ENCODE measurements at regions not wholly inside any gene's neighbourhood (a gene's known extent, or its start where the extent isn't known, plus 50 kb on each side); places are given as distances from the start of the nearest gene placed in this dataset.

GRCh38 chrX:10090319-10090718 lies 66.5 kb upstream of the CLCN4 start:
- peaks cover 3% of the 10 kb centered on the region for H3K36me3 ChIP-seq
- no peak for TF ChIP-seq POLR2A (IDR thresholded peaks at IDR 0.05)
- no peak for TF ChIP-seq EP300 (IDR thresholded peaks at IDR 0.05)
- no peak for TF ChIP-seq POLR2AphosphoS5 (IDR thresholded peaks at IDR 0.05)
- TF ChIP-seq CTCF (IDR thresholded peaks at IDR 0.05) = no peak
- H3K4me1 ChIP-seq = peaks cover 9% of the 10 kb centered on the region
- no peaks in the 10 kb centered on the region for H3K9me3 ChIP-seq
- H3K27ac ChIP-seq = no peak overlapping the region
- H3K4me3 ChIP-seq = no peak overlapping the region
- DNase-seq (ENCODE audit: low spot score in 2 of 2) = no peak
- 79% methylated on average over 11 of the region's 11 CpGs for WGBS
- H3K27me3 ChIP-seq = no peaks in the 10 kb centered on the region

GRCh38 chrX:10095246-10095645 lies 61.5 kb upstream of the CLCN4 start:
- TF ChIP-seq POLR2AphosphoS5 (IDR thresholded peaks at IDR 0.05) (no peak), POLR2A (IDR thresholded peaks at IDR 0.05) (no peak), CTCF (IDR thresholded peaks at IDR 0.05) (no peak), EP300 (IDR thresholded peaks at IDR 0.05) (no peak)
- H3K27ac ChIP-seq = no peak overlapping the region
- no peak for DNase-seq (ENCODE audit: low spot score in 2 of 2)
- H3K36me3 ChIP-seq = peaks cover 6% of the 10 kb centered on the region
- WGBS = 91% methylated on average over 9 of the region's 9 CpGs
- H3K4me1 ChIP-seq = peaks cover 4% of the 10 kb centered on the region
- H3K4me3 ChIP-seq = no peak overlapping the region
- no peaks in the 10 kb centered on the region for H3K27me3 ChIP-seq
- H3K9me3 ChIP-seq = no peaks in the 10 kb centered on the region

- Histone ChIP-seq H3K9me3 (no peaks in the 10 kb centered on the region), H3K27ac (no peak overlapping the region), H3K36me3 (peaks cover 12% of the 10 kb centered on the region), H3K4me1 (peaks cover 7% of the 10 kb centered on the region), H3K4me3 (no peak overlapping the region), H3K27me3 (no peaks in the 10 kb centered on the region)
- WGBS = 82% methylated on average over 5 of the region's 5 CpGs
- no peak for DNase-seq (ENCODE audit: low spot score in 2 of 2)
- TF ChIP-seq CTCF (IDR thresholded peaks at IDR 0.05) (no peak), POLR2AphosphoS5 (IDR thresholded peaks at IDR 0.05) (no peak), EP300 (IDR thresholded peaks at IDR 0.05) (no peak), POLR2A (IDR thresholded peaks at IDR 0.05) (no peak)
Measured at GRCh38 chrX:10095698-10096432, 60.9 kb upstream of the CLCN4 start.

- TF ChIP-seq POLR2AphosphoS5 (IDR thresholded peaks at IDR 0.05) (no peak), CTCF (IDR thresholded peaks at IDR 0.05) (no peak), POLR2A (IDR thresholded peaks at IDR 0.05) (no peak), EP300 (IDR thresholded peaks at IDR 0.05) (no peak)
- Histone ChIP-seq H3K4me1 (peaks cover 7% of the 10 kb centered on the region), H3K36me3 (peaks cover 10% of the 10 kb centered on the region), H3K9me3 (no peaks in the 10 kb centered on the region), H3K27ac (peak overlapping the region; percentile 48), H3K4me3 (peak overlapping the region; percentile 16), H3K27me3 (no peaks in the 10 kb centered on the region)
- DNase-seq (ENCODE audit: low spot score in 2 of 2) = no peak
- 62% methylated on average over 10 of the region's 10 CpGs for WGBS
Measured at GRCh38 chrX:10098270-10098713, 58.5 kb upstream of the CLCN4 start.

GRCh38 chrX:10099411-10099810 lies 57.4 kb upstream of the CLCN4 start:
- peak overlapping the region; percentile 48 for H3K27ac ChIP-seq
- peaks cover 7% of the 10 kb centered on the region for H3K4me1 ChIP-seq
- no peaks in the 10 kb centered on the region for H3K27me3 ChIP-seq
- H3K9me3 ChIP-seq = no peaks in the 10 kb centered on the region
- TF ChIP-seq CTCF (IDR thresholded peaks at IDR 0.05) (no peak), POLR2AphosphoS5 (IDR thresholded peaks at IDR 0.05) (no peak), EP300 (IDR thresholded peaks at IDR 0.05) (no peak), POLR2A (IDR thresholded peaks at IDR 0.05) (no peak)
- no peak overlapping the region for H3K4me3 ChIP-seq
- H3K36me3 ChIP-seq = peaks cover 10% of the 10 kb centered on the region
- 50% methylated on average over 5 of the region's 5 CpGs for WGBS
- no peak for DNase-seq (ENCODE audit: low spot score in 2 of 2)
